IMR-90 (cell line): ENCODE measurements at regions not wholly inside any gene's neighbourhood (a gene's known extent, or its start where the extent isn't known, plus 50 kb on each side); places are given as distances from the start of the nearest gene placed in this dataset.

Experiments used
- ATAC-seq: fragments of 200-7000 bp; cut with Tn5 transposase; 2 replicates; pipeline ENCODE4 v1.9.1; 2020; ENCODE audit warnings: low read depth, mild to moderate bottlenecking, moderate library complexity
- BruUV-seq: library from RNA; stranded (reverse); fragments of 400-500 nt; replicated peaks from 2 replicates; lab custom pipeline; 2021; lab: Mats Ljungman, UMichigan
- CTCF ChIA-PET: fragments of 300-600 bp; formaldehyde crosslinking; extraction: SDS; loops from one replicate; lab custom pipeline; 2021; ENCODE audit warnings: antibody characterized with exemption; lab: Yijun Ruan, JAX
- POLR2A ChIA-PET: fragments of 300-600 bp; sonication (Branson Sonifier 250); formaldehyde crosslinking; loops from one replicate; lab custom pipeline; 2022; ENCODE audit warnings: antibody characterized with exemption; ENCODE audit not compliant: unreplicated experiment; lab: Charles Lee
- DNase-seq: peaks from one replicate; pipeline ENCODE4 v3.0.0; 2013
- H2AFZ ChIP-seq: replicated peaks from 2 replicates; pipeline ENCODE3; 2013; ENCODE audit warnings: low read length, mild to moderate bottlenecking; ENCODE audit not compliant: poor library complexity
- H2AK5ac ChIP-seq: 2 replicates; pipeline ENCODE4 v1.6.1; 2013; ENCODE audit warnings: low read depth, low read length, inconsistent platforms
- H2AK9ac ChIP-seq: replicated peaks from 2 replicates; pipeline ENCODE3; 2013; ENCODE audit warnings: mild to moderate bottlenecking, low read depth, low read length, moderate library complexity; ENCODE audit not compliant: poor library complexity
- H2BK120ac ChIP-seq: 2 replicates; pipeline ENCODE4 v1.6.1; 2013; ENCODE audit warnings: low read depth, low read length, inconsistent platforms
- H2BK15ac ChIP-seq: 3 replicates; pipeline ENCODE4 v1.6.1; 2013; ENCODE audit warnings: low read depth, low read length, inconsistent platforms
- H2BK20ac ChIP-seq: 2 replicates; pipeline ENCODE4 v1.6.1; 2013; ENCODE audit warnings: low read depth, mild to moderate bottlenecking, inconsistent platforms, low read length, moderate library complexity
- H2BK5ac ChIP-seq: 2 replicates; pipeline ENCODE4 v1.6.1; 2013; ENCODE audit warnings: mild to moderate bottlenecking, low read depth, low read length, inconsistent platforms; ENCODE audit not compliant: poor library complexity, severe bottlenecking
- H3K14ac ChIP-seq: replicated peaks from 2 replicates; pipeline ENCODE4 v1.6.1; 2013; ENCODE audit warnings: low read depth, low read length, inconsistent platforms
- H3K18ac ChIP-seq: 2 replicates; pipeline ENCODE4 v1.6.1; 2013; ENCODE audit warnings: low read depth, low read length, control low read depth
- H3K23ac ChIP-seq: 2 replicates; pipeline ENCODE4 v1.6.1; 2013; ENCODE audit warnings: low read depth, low read length, inconsistent platforms
- H3K27ac ChIP-seq: 2 replicates; pipeline ENCODE4 v1.5.1; 2013; ENCODE audit warnings: mild to moderate bottlenecking, control low read depth, low read length; ENCODE audit not compliant: insufficient read depth
- H3K27me3 ChIP-seq: 2 replicates; pipeline ENCODE4 v1.6.1; 2013; ENCODE audit warnings: low read length; ENCODE audit not compliant: control insufficient read depth, insufficient read depth
- H3K36me3 ChIP-seq: 2 replicates; pipeline ENCODE4 v1.6.1; 2013; ENCODE audit warnings: low read length, mixed read lengths; ENCODE audit not compliant: control insufficient read depth, insufficient read depth
- H3K4ac ChIP-seq: 2 replicates; pipeline ENCODE4 v1.6.1; 2013; ENCODE audit warnings: low read depth, low read length, inconsistent platforms
- H3K4me1 ChIP-seq: 2 replicates; pipeline ENCODE4 v1.6.1; 2013; ENCODE audit warnings: low read length, mixed read lengths; ENCODE audit not compliant: control insufficient read depth, insufficient read depth
- H3K4me2 ChIP-seq: 2 replicates; pipeline ENCODE4 v1.6.1; 2013; ENCODE audit warnings: low read depth, mild to moderate bottlenecking, control low read depth, low read length, moderate library complexity
- H3K4me3 ChIP-seq: 2 replicates; pipeline ENCODE4 v1.5.1; 2013; ENCODE audit warnings: low read depth, mild to moderate bottlenecking, control low read depth, low read length, moderate library complexity; ENCODE audit not compliant: insufficient read depth
- H3K56ac ChIP-seq: 2 replicates; pipeline ENCODE4 v1.6.1; 2013; ENCODE audit warnings: low read length, inconsistent platforms; ENCODE audit not compliant: insufficient read depth; ENCODE audit errors: extremely low read depth
- H3K79me1 ChIP-seq, 2 experiments: 2 replicates each; pipeline ENCODE4 v1.6.1; 2013; ENCODE audit warnings: low read length in 2 of 2, inconsistent platforms in 1 of 2, low read depth in 1 of 2
- H3K9ac ChIP-seq: 2 replicates; pipeline ENCODE4 v1.6.1; 2013; ENCODE audit warnings: low read depth, low read length, control low read depth
- H3K9me1 ChIP-seq: 2 replicates; pipeline ENCODE4 v1.6.1; 2013; ENCODE audit warnings: low read length, inconsistent platforms; ENCODE audit not compliant: insufficient read depth
- H3K9me3 ChIP-seq: 2 replicates; pipeline ENCODE4 v1.6.1; 2013; ENCODE audit warnings: low read length; ENCODE audit not compliant: control insufficient read depth, insufficient read depth
- H4K20me1 ChIP-seq: 2 replicates; pipeline ENCODE4 v1.6.1; 2013; ENCODE audit warnings: low read length, inconsistent platforms; ENCODE audit not compliant: insufficient read depth
- H4K5ac ChIP-seq: 2 replicates; pipeline ENCODE4 v1.6.1; 2013; ENCODE audit warnings: mild to moderate bottlenecking, low read depth, low read length, control low read depth
- H4K8ac ChIP-seq, 2 experiments: 2 replicates each; pipeline ENCODE4 v1.6.1; 2013; ENCODE audit warnings: low read depth in 2 of 2, low read length in 2 of 2, control low read depth in 1 of 2, inconsistent platforms in 1 of 2
- H4K91ac ChIP-seq: 2 replicates; pipeline ENCODE4 v1.6.1; 2013; ENCODE audit warnings: low read depth, low read length, inconsistent platforms; ENCODE audit not compliant: insufficient read depth
- BHLHE40 ChIP-seq: fragments of 150-350 bp; IDR thresholded peaks from 2 replicates; pipeline ENCODE4 v1.6.1; 2016; ENCODE audit warnings: mild to moderate bottlenecking, low read depth, low read length
- CEBPB ChIP-seq: IDR thresholded peaks from 2 replicates; pipeline ENCODE4 v1.6.1; 2012; ENCODE audit warnings: low read depth, low read length, improper control_type of control experiment
- CHD1 ChIP-seq: IDR thresholded peaks from 2 replicates; pipeline ENCODE4 v1.6.1; 2012; ENCODE audit warnings: low read depth, low read length, improper control_type of control experiment
- CTCF ChIP-seq: conservative IDR thresholded peaks from 2 replicates; pipeline ENCODE4 v1.5.1; 2012; ENCODE audit warnings: mild to moderate bottlenecking, low read depth, low read length, improper control_type of control experiment
- ELK1 ChIP-seq: fragments of 150-350 bp; IDR thresholded peaks from 2 replicates; pipeline ENCODE4 v1.6.1; 2016; ENCODE audit warnings: low read depth, mild to moderate bottlenecking, low read length, moderate library complexity, borderline replicate concordance
- FOS ChIP-seq: fragments of 150-350 bp; IDR thresholded peaks from 2 replicates; pipeline ENCODE4 v1.6.1; 2016; ENCODE audit warnings: low read depth, low read length
- MAFK ChIP-seq: IDR thresholded peaks from 2 replicates; pipeline ENCODE4 v1.6.1; 2012; ENCODE audit warnings: low read depth, low read length, improper control_type of control experiment
- MXI1 ChIP-seq: IDR thresholded peaks from 2 replicates; pipeline ENCODE4 v1.6.1; 2012; ENCODE audit warnings: low read depth, mild to moderate bottlenecking, low read length, moderate library complexity, borderline replicate concordance
- POLR2A ChIP-seq: IDR thresholded peaks from 2 replicates; pipeline ENCODE4 v1.6.1; 2012; ENCODE audit warnings: mild to moderate bottlenecking, low read depth, low read length
- SMC3 ChIP-seq: fragments of 150-350 bp; IDR thresholded peaks from 2 replicates; pipeline ENCODE4 v1.6.1; 2016; ENCODE audit warnings: low read depth, mild to moderate bottlenecking, antibody characterized with exemption, low read length, moderate library complexity
- USF2 ChIP-seq: fragments of 150-350 bp; IDR thresholded peaks from 2 replicates; pipeline ENCODE4 v1.6.1; 2017; ENCODE audit warnings: mild to moderate bottlenecking, antibody characterized with exemption, low read length, low read depth
- WGBS, 2 experiments: methylation state at CpG; one replicate each; pipeline versions ENCODE4 v1.1.5 to v1.1.7; 2013; ENCODE audit warnings: missing lambda C conversion rate in 2 of 2; ENCODE audit not compliant: insufficient read length in 1 of 2; ENCODE audit errors: extremely low coverage in 2 of 2; 5-methylcytosine and 5-hydroxymethylcytosine counted together
- dilution Hi-C: fragments of 300-500 bp; cut with HindIII; formaldehyde crosslinking; loops from one replicate; pipeline ENCODE4 v1.14.3; 2018; ENCODE audit warnings: low sequenced_read_pairs; ENCODE audit not compliant: unreplicated experiment
- in situ Hi-C: fragments of 300-500 bp; cut with MboI; formaldehyde crosslinking; loops from 3 replicates; pipeline ENCODE4 v1.14.3; 2019; ENCODE audit warnings: low sequenced_read_pairs, inconsistent platforms, mixed read lengths
- intact Hi-C: fragments of 100-400 bp; cut with micrococcal nuclease; formaldehyde crosslinking; loops from 2 replicates; pipeline ENCODE4 v1.10.0; 2022

- Histone ChIP-seq H3K4me3 (no peak overlapping the region), H3K18ac (no peak overlapping the region), H3K9me1 (no peaks in the 10 kb centered on the region), H2BK15ac (no peak overlapping the region), H3K27me3 (no peaks in the 10 kb centered on the region), H3K4me1 (no peaks in the 10 kb centered on the region), H2BK120ac (no peak overlapping the region), H3K79me1 (no peaks in the 10 kb centered on the region), H2AK9ac (peak overlapping the region; percentile 68), H4K91ac (no peak overlapping the region), H4K8ac (no peak overlapping the region), H3K27ac (no peak overlapping the region), H3K56ac (no peak overlapping the region), H3K36me3 (no peaks in the 10 kb centered on the region), H2BK20ac (no peak overlapping the region), H3K4me2 (no peak overlapping the region), H3K4ac (no peak overlapping the region), H2AFZ (peak overlapping the region; percentile 59), H3K9ac (no peak overlapping the region), H3K23ac (no peak overlapping the region), H2AK5ac (no peak overlapping the region), H4K5ac (no peak overlapping the region), H3K14ac (no peak overlapping the region), H2BK5ac (no peak overlapping the region), H3K9me3 (no peaks in the 10 kb centered on the region), H4K20me1 (no peaks in the 10 kb centered on the region)
- no TSS peak for BruUV-seq
- no peak for ATAC-seq
- DNase-seq = no peak
- intact Hi-C loops (no loop called here), in situ Hi-C loops (loop anchor here (25.0 kb wide), 1 partner anchor 915 kb away; no protein-coding TSS in a partner anchor), dilution Hi-C loops (no loop called here)
- no CpG with 5 or more reads among the region's 1 CpG for WGBS, 2 experiments
- no peak for TF ChIP-seq CEBPB
- TF ChIP-seq BHLHE40 = no peak
- no peak for TF ChIP-seq SMC3
- TF ChIP-seq CTCF = no peak
- TF ChIP-seq MXI1 = no peak
- TF ChIP-seq ELK1 = no peak
- no peak for TF ChIP-seq CHD1
- no peak for TF ChIP-seq FOS
- no peak for TF ChIP-seq POLR2A
- TF ChIP-seq MAFK = no peak
- no peak for TF ChIP-seq USF2
- ChIA-PET CTCF (no interaction called here), POLR2A (no interaction called here)
Measured at GRCh38 chr1:88052167-88052566, 631.9 kb upstream of the PKN2 start.
